Endothelial cell of umbilical vein (primary cell): ENCODE measurements at regions not wholly inside any gene's neighbourhood (a gene's known extent, or its start where the extent isn't known, plus 50 kb on each side); places are given as distances from the start of the nearest gene placed in this dataset.
"Not testable (repeated sequence)": the region's sequence is repeated elsewhere in the genome, so short reads cannot be mapped to it uniquely, and the experiment has no call there.

ENCODE experiments used
- BruUV-seq: library from RNA; stranded (reverse); fragments of 400-500 nt; replicated peaks from 2 replicates; lab custom pipeline; 2021; lab: Mats Ljungman, UMichigan
- CTCF ChIA-PET: fragments of 300-600, 350-600 bp; sonication (Branson Sonifier 250); formaldehyde crosslinking; loops from one replicate; lab custom pipeline; 2021; ENCODE audit warnings: antibody characterized with exemption, inconsistent platforms; lab: Charles Lee
- POLR2A ChIA-PET: fragments of 300-600, 350-600 bp; sonication (Branson Sonifier 250); formaldehyde crosslinking; loops from one replicate; lab custom pipeline; 2021; ENCODE audit warnings: antibody characterized with exemption, inconsistent platforms; lab: Charles Lee
- DNase-seq: peaks from one replicate; pipeline ENCODE4 v3.0.0-alpha.2; 2011; ENCODE audit warnings: low read depth, low spot score
- FAIRE-seq: peaks from 2 replicates; lab custom pipeline; 2011; peaks lifted over from hg19 to GRCh38; lab: Jason Lieb, UNC
- H2AFZ ChIP-seq: 2 replicates; pipeline ENCODE4 v1.6.0; 2012; ENCODE audit warnings: low read depth, low read length, control low read depth, inconsistent platforms
- H3K27ac ChIP-seq: 2 replicates; pipeline ENCODE4 v1.5.1; 2011; ENCODE audit warnings: low read depth, mild to moderate bottlenecking, control low read depth, low read length, moderate library complexity; ENCODE audit not compliant: insufficient read depth
- H3K27me3 ChIP-seq, 2 experiments: 2 replicates each; pipeline versions ENCODE4 v1.6.0 to v1.6.1; 2011; ENCODE audit warnings: low read length in 2 of 2, mixed read lengths in 1 of 2; ENCODE audit not compliant: control insufficient read depth in 2 of 2, insufficient read depth in 2 of 2
- H3K36me3 ChIP-seq, 2 experiments: 2 replicates in 1 of 2; 3 replicates in 1 of 2; pipeline ENCODE4 v1.5.1; 2011; ENCODE audit warnings: low read length in 2 of 2, mild to moderate bottlenecking in 1 of 2, moderate library complexity in 1 of 2; ENCODE audit not compliant: control insufficient read depth in 2 of 2, insufficient read depth in 2 of 2; ENCODE audit errors: extremely low read depth in 1 of 2
- H3K4me1 ChIP-seq: 3 replicates; pipeline ENCODE4 v1.5.1; 2011; ENCODE audit warnings: mild to moderate bottlenecking, low read length; ENCODE audit not compliant: control insufficient read depth, insufficient read depth; ENCODE audit errors: extremely low read depth
- H3K4me2 ChIP-seq: 2 replicates; pipeline ENCODE4 v1.6.1; 2011; ENCODE audit warnings: low read length, control low read depth, mixed read lengths; ENCODE audit not compliant: insufficient read depth
- H3K4me3 ChIP-seq, 3 experiments: fragments of 200-600 bp in 1 of 3; sonication (generic), shearing (Covaris generic) in 1 of 3; replicated peaks in 1 of 3; 2 replicates each; pipeline ENCODE4 v1.5.1; 2011 to 2016; ENCODE audit warnings: control low read depth in 3 of 3, low read length in 3 of 3, mild to moderate bottlenecking in 2 of 3, inconsistent platforms in 1 of 3, low read depth in 1 of 3, moderate library complexity in 1 of 3; ENCODE audit not compliant: insufficient read depth in 1 of 3
- H3K79me2 ChIP-seq: 2 replicates; pipeline ENCODE4 v1.6.0; 2012; ENCODE audit warnings: low read length, inconsistent platforms; ENCODE audit not compliant: control insufficient read depth, insufficient read depth
- H3K9ac ChIP-seq: replicated peaks from 2 replicates; pipeline ENCODE3; 2011; ENCODE audit warnings: low read length, control low read depth; ENCODE audit not compliant: insufficient read depth; ENCODE audit errors: extremely low read depth
- H3K9me1 ChIP-seq: replicated peaks from 3 replicates; pipeline ENCODE4 v1.6.0; 2011; ENCODE audit warnings: mild to moderate bottlenecking, low read length; ENCODE audit not compliant: control insufficient read depth, insufficient read depth; ENCODE audit errors: extremely low read depth
- H3K9me3 ChIP-seq: replicated peaks from 2 replicates; pipeline ENCODE4 v1.5.1; 2012; ENCODE audit warnings: low read length, inconsistent platforms; ENCODE audit not compliant: control insufficient read depth, insufficient read depth
- H4K20me1 ChIP-seq: replicated peaks from 2 replicates; pipeline ENCODE3; 2011; ENCODE audit warnings: mild to moderate bottlenecking, low read length; ENCODE audit not compliant: control insufficient read depth, insufficient read depth; ENCODE audit errors: extremely low read depth
- FOS ChIP-seq: IDR thresholded peaks from 2 replicates; pipeline ENCODE4 v1.6.1; 2011; ENCODE audit warnings: mild to moderate bottlenecking, low read length, moderate library complexity, borderline replicate concordance; ENCODE audit not compliant: insufficient read depth
- GATA2 ChIP-seq: IDR thresholded peaks from 2 replicates; pipeline ENCODE4 v1.7.0; 2011; ENCODE audit warnings: low read depth, mild to moderate bottlenecking, moderate library complexity, mixed read lengths, low read length; ENCODE audit not compliant: insufficient read length, insufficient read depth
- JUN ChIP-seq: IDR thresholded peaks from 2 replicates; pipeline ENCODE4 v1.6.1; 2011; ENCODE audit warnings: borderline replicate concordance, low read depth; ENCODE audit not compliant: insufficient read length, insufficient read depth
- MYC ChIP-seq: IDR thresholded peaks from one replicate; pipeline ENCODE4 v1.6.1; 2011; ENCODE audit warnings: mild to moderate bottlenecking, low read depth, low read length
- dilution Hi-C: fragments of 300-500 bp; cut with MboI; formaldehyde crosslinking; loops from one replicate; pipeline ENCODE4 v1.15.0; 2019; ENCODE audit warnings: low sequenced_read_pairs; ENCODE audit not compliant: extremely low pct_ligation_motif_present
- intact Hi-C: fragments of 100-400 bp; cut with micrococcal nuclease; formaldehyde crosslinking; loops from one replicate; pipeline ENCODE4 v1.10.0; 2022
- TF ChIP-seq, protein P1 (sequence below), 2 donors: IDR thresholded peaks; 1 replicate in 1 of 2; 2 replicates in 1 of 2; pipeline ENCODE4 v1.5.1; 2011; ENCODE audit warnings: low read length in 2 of 2, mild to moderate bottlenecking in 2 of 2, moderate library complexity in 2 of 2, control low read depth in 1 of 2, inconsistent platforms in 1 of 2, low read depth in 1 of 2; ENCODE audit not compliant: insufficient read depth in 1 of 2; ENCODE audit errors: extremely low read depth in 1 of 2

DNA sequence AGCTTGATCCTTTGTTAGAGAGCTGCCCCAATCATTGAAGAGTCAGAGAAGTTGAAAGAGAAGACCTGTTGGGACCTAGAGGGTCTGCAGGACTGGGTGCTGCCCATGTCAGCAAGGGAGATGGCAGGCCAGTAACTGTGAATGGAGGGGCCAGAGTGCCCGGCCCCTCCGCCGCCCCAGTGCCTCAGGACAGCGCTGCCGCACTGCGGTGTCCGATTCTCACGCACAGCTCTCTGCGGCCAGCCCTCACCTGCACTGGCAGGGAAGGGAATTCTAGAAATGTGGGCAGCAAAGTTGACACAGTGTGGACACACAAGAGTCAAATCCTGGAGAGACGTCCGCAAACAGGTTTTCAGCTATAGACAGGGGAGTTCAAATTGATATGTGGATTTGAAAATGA is 373.5 kb downstream of the TCERG1L start:
- no peak for FAIRE-seq

DNA sequence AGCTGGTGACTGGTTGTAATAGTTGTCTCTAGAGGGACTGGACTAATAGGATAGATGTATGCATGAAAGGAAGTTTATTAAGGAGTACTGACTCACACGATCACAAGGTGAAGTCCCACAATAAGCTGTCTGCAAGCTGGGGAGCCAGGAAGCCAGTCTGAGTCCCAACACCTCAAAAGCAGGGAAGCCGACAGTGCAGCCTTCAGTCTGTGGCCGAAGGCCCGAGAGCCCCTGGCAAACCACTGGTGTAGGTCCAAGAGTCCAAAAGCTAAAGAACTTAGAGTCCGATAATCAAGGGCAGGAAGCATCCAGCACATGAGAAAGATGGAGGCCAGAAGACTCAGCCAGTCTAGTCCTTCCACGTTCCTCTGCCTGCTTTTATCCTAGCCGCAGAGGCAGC is 372.6 kb downstream of the TCERG1L start:
- H3K27ac ChIP-seq, H3K4me1 ChIP-seq, H2AFZ ChIP-seq, H3K9me1 ChIP-seq, BruUV-seq, H3K4me3 ChIP-seq, POLR2A ChIA-PET, H3K9ac ChIP-seq, H3K36me3 ChIP-seq, H4K20me1 ChIP-seq, H3K27me3 ChIP-seq, H3K9me3 ChIP-seq, FAIRE-seq, intact Hi-C loops, DNase-seq, H3K4me2 ChIP-seq, H3K79me2 ChIP-seq, dilution Hi-C loops, CTCF ChIA-PET: not testable (repeated sequence)

More for the DNA sequence above, 373.5 kb downstream of the TCERG1L start:
- Histone ChIP-seq H3K9ac (no peak overlapping the region), H3K4me1 (no peaks in the 10 kb centered on the region), H3K4me3 (no peak overlapping the region), H3K4me2 (no peak overlapping the region), H2AFZ (no peak overlapping the region), H3K9me1 (no peaks in the 10 kb centered on the region), H3K9me3 (peaks cover 3% of the 10 kb centered on the region), H3K36me3 (no peaks in the 10 kb centered on the region), H3K79me2 (no peaks in the 10 kb centered on the region), H3K27ac (no peak overlapping the region), H4K20me1 (no peaks in the 10 kb centered on the region), H3K27me3 (no peaks in the 10 kb centered on the region)
- CTCF ChIA-PET, result no interaction called here
- intact Hi-C loops, result no loop called here
- POLR2A ChIA-PET, result no interaction called here
- no peak for TF ChIP-seq JUN
- no peak for TF ChIP-seq FOS
- no peak for TF ChIP-seq GATA2
- TF ChIP-seq, protein P1, sequence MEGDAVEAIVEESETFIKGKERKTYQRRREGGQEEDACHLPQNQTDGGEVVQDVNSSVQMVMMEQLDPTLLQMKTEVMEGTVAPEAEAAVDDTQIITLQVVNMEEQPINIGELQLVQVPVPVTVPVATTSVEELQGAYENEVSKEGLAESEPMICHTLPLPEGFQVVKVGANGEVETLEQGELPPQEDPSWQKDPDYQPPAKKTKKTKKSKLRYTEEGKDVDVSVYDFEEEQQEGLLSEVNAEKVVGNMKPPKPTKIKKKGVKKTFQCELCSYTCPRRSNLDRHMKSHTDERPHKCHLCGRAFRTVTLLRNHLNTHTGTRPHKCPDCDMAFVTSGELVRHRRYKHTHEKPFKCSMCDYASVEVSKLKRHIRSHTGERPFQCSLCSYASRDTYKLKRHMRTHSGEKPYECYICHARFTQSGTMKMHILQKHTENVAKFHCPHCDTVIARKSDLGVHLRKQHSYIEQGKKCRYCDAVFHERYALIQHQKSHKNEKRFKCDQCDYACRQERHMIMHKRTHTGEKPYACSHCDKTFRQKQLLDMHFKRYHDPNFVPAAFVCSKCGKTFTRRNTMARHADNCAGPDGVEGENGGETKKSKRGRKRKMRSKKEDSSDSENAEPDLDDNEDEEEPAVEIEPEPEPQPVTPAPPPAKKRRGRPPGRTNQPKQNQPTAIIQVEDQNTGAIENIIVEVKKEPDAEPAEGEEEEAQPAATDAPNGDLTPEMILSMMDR (IDR thresholded peaks at IDR 0.05; ENCODE audit: extremely low read depth in 1 of 2, insufficient read depth in 1 of 2, low read depth in 1 of 2, low read length in 2 of 2), result no peak
- TF ChIP-seq MYC, result no peak
- BruUV-seq, result no TSS peak
- dilution Hi-C loops, result no loop called here
- no peak for DNase-seq
